ENCODE measurements at regions not wholly inside any gene's neighbourhood (a gene's known extent, or its start where the extent isn't known, plus 50 kb on each side); places are given as distances from the start of the nearest gene placed in this dataset.

- DNase-seq: no peak
Observed at GRCh38 chr5:166324372-166324771, 1967.1 kb upstream of the WWC1 start.

- no peak for DNase-seq
Observed at GRCh38 chr5:166329149-166329800, 1962.2 kb upstream of the WWC1 start.

GRCh38 chr5:166330036-166330435, 1961.4 kb upstream of the WWC1 start:
- no peak for DNase-seq

- DNase-seq: no peak
Observed at GRCh38 chr5:166331521-166331920, 1959.9 kb upstream of the WWC1 start.

GRCh38 chr5:166338801-166339200, 1952.6 kb upstream of the WWC1 start:
- no peak for DNase-seq

- DNase-seq: no peak
Observed at GRCh38 chr5:166340039-166340438, 1951.4 kb upstream of the WWC1 start.

- DNase-seq: no peak
Observed at GRCh38 chr5:166341740-166342337, 1949.6 kb upstream of the WWC1 start.

- DNase-seq: no peak
Observed at GRCh38 chr5:166342402-166342801, 1949.0 kb upstream of the WWC1 start.

- DNase-seq: no peak
Observed at GRCh38 chr5:166346726-166347374, 1944.6 kb upstream of the WWC1 start.

GRCh38 chr5:166349046-166349445, 1942.4 kb upstream of the WWC1 start:
- no peak for DNase-seq

GRCh38 chr5:166353580-166353979, 1937.9 kb upstream of the WWC1 start:
- no peak for DNase-seq

- DNase-seq: no peak
Observed at GRCh38 chr5:166354332-166354731, 1937.1 kb upstream of the WWC1 start.

GRCh38 chr5:166356096-166356495, 1935.3 kb upstream of the WWC1 start:
- DNase-seq: no peak

GRCh38 chr5:166358127-166358830, 1933.2 kb upstream of the WWC1 start:
- DNase-seq: no peak

GRCh38 chr5:166363087-166363760, 1928.2 kb upstream of the WWC1 start:
- no peak for DNase-seq

GRCh38 chr5:166365164-166365563, 1926.3 kb upstream of the WWC1 start:
- DNase-seq: no peak

GRCh38 chr5:166367391-166367790, 1924.1 kb upstream of the WWC1 start:
- no peak for DNase-seq

GRCh38 chr5:166369346-166369745, 1922.1 kb upstream of the WWC1 start:
- DNase-seq: no peak

GRCh38 chr5:166369807-166370206, 1921.6 kb upstream of the WWC1 start:
- no peak for DNase-seq

- DNase-seq: no peak
Observed at GRCh38 chr5:166370928-166371690, 1920.3 kb upstream of the WWC1 start.

GRCh38 chr5:166373817-166374216, 1917.6 kb upstream of the WWC1 start:
- DNase-seq: no peak

- no peak for DNase-seq
Observed at GRCh38 chr5:166377756-166378155, 1913.7 kb upstream of the WWC1 start.
